HG03354 (cell line): ENCODE measurements at regions not wholly inside any gene's neighbourhood (a gene's known extent, or its start where the extent isn't known, plus 50 kb on each side); places are given as distances from the start of the nearest gene placed in this dataset.
"Not testable (repeated sequence)": the region's sequence is repeated elsewhere in the genome, so short reads cannot be mapped to it uniquely, and the experiment has no call there.

ENCODE experiments used
- ATAC-seq: cut with Tn5 transposase; IDR thresholded peaks from one replicate; pipeline ENCODE4 v1.9.1; 2021; ENCODE audit warnings: mild to moderate bottlenecking; ENCODE audit not compliant: unreplicated experiment, poor library complexity, severe bottlenecking

DNA sequence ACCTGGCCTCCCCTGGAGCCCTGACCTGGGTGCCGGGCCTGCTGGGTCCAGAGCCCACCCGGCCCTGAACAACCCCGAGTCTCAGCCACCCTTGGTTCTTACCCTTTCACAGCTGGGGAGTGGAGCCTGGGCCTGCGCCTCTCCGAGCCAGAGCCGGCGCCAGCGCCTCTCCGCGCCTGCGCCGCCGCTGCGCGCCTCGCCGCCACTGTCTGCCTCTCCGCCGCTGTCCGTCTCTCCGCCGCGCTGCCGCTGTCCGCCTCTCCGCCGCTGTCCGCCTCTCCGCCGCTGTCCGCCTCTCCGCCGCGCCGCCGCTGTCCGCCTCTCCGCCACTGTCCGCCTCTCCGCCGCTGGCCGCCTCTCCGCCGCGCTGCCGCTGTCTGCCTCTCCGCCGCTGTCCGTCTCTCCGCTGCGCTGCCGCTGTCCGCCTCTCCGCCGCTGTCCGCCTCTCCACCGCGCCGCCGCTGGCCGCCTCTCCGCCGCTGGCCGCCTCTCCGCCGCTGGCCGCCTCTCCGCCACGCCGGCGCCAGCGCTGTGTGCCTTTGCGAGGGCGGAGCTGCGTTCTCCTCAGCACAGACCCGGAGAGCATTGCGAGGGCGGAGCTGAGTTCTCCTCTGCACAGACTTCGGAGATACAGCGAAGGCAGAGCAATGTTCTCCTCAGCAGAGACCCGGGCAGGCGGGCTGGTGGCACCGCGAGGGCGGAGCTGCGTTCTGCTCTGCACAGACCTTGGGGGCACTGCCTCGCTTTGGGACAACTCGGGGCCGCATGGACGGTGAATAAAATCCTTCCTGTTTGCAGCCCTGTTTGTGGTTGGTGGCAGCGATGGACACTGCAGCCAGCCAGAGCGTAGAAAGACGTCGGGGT, 1553.7 kb downstream of the RPIA start:
- ATAC-seq = not testable (repeated sequence)

DNA sequence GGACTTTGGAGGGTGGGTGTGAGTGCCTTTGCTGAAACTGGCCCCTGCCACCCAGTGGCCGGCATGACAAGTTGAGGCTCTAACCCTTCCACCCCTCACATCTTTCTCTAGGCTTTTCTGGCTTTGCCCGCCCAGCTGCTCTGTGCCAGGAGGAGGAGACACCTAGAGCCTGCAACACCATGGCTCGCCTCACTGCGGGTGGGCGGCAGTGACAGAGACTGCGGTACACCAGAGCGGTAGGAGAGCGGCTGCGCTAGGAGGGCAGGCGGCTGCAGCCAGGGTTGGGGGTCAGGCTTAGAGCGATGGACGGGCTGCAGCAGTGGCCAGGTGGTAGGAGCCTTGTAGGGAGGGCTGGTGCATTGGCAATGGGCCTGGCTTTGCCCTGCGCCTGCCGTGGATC, 1556.9 kb downstream of the RPIA start:
- ATAC-seq = not testable (repeated sequence)

DNA sequence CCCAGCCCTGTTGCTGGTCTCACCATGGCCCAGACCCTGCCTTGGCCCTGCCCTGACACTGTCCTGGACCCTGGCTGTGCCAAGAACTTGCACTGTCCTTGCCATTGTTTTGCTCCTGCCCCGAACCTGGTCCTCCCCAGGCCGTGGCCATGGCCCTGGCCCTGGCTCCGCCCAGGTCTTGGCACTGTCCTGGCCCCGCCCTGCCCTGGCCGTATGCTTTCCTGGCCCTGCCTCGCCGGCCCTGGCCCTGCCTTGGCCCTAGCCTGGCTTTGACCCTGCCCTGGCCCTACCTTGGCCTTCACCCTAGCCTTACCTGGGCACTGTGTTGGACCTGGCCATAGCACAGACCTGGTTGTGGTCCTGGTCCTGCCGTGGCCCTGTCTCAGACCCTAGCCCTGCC, 1558.9 kb downstream of the RPIA start:
- ATAC-seq = not testable (repeated sequence)

DNA sequence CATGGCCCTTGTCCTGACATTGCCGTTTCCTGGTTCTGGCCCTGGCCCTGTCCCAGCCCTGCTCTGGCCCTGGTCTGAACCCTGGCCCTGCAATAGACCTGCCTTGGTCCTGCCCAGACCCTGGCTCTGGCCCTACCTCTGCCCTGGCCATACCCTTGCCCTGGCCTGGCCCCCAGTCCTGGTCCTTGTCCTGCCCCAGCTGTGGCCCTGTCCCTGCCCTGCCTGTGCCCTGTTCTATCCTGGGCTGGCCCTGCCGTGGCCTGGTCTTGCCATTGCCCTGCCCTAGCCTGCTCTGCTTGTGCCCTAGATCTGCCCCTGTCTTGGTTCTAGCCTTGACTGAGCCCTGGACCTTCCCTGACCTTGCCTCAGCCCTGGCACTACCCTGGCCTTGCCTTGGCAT, 1560.1 kb downstream of the RPIA start:
- ATAC-seq = not testable (repeated sequence)

DNA sequence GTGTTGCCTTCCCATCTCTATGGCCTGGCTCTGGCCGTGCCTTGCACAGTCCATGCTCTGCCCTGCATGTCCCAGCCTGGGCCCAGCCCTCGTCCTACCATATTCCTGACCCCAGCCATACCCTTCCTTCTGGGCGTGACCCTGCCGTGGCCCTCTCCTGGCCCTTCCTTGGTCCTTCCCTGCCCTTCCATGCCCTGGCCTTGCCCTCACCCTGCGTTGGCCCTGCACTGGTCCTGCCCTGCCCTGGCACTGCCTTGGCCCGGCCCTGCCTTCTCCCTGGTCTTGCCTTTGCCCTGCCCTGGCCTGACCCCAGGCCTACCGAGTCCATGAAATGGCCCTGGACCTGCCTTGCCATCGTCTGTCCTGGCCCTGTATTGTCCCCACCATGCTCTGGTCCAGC, 1561.8 kb downstream of the RPIA start:
- not testable (repeated sequence) for ATAC-seq

DNA sequence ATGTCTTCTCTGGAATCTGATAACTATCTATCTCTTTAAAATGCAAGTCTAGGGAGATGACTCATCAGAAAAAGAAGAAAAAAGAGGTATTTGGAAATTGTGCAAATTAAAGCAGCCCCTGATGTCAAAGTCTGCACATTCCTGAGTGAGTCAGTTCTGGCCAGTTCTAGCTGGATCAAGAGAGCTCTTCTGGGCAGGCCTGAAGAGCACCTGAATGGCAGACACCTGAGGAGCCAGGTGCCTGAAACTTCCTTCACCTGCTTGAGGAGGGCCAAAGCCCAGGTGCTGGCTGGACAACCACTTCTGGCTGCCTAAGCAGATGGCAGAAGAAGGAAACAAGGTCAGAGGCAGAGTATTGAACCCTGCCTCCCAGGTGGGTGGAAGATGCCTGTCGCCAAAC, 1575.4 kb downstream of the RPIA start:
- not testable (repeated sequence) for ATAC-seq

DNA sequence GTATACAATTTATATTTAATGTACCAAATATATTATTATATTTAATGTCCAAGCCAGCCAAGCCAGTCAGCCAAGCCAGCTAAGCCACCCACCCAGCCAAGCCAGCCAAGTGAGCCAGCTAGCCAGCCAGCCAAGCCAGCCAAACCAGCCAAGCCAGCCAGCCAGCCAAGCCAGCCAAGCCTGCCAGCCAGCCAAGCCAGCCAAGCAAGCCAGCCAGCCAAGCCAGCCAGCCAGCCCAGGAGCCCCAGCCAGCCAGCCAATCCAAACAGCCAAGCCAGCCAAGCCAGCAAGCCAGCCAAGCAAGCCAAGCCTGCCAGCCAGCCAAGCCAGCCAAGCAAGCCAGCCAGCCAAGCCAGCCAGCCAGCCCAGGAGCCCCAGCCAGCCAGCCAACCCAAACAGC, 1596.3 kb downstream of the RPIA start:
- ATAC-seq = not testable (repeated sequence)

DNA sequence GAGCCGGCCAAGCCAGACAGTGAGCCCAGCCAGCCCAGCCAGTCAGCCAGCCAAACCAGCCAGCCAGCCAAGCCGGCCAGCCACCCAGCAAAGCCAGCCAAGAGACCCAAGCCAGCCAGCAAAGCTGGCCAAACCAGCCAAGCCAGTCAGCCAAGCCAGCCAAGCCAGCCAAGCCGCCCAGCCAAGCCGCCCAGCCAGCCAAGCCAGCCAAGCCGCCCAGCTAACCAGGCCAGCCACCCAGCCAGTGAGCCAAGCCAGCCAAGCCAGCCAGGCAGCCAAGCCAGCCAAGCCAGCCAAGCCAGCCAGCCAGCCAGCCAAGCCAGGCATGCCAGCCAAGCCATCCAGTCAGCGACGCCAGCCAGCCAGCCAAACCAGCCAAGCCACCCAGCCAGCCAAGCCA, 1596.9 kb downstream of the RPIA start:
- not testable (repeated sequence) for ATAC-seq

DNA sequence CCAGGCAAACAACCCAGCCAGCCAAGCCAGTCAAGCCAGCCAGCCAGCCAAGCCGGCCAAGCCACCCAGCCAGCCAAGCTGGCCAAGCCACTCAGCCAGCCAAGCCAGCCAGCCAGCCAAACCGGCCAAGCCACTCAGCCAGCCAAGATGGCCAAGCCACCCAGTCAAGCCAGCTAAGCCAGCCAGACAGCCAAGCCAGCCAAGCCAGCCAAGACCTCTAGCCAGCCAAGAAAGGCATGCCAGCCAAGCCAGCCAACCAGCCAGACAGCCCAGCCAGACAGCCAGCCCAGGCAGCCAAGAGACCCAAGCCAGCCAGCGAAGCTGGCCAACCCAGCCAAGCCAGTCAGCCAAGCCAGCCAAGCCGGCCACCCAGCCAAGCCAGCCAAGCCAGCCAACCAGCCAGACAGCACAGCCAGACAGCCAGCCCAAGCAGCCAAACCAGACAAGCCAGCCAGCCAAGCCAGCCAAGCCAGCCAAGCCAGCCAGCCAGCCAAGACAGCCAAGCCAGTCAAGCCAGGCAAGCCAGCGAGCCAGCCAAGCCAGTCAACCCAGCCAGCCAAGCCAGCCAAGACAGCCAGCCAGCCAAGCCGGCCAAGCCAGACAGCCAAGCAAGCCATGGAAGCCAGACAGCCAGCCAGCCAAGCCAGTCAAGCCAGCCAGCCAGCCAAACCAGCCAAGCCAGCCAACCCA, 1598.0 kb downstream of the RPIA start:
- ATAC-seq = not testable (repeated sequence)

DNA sequence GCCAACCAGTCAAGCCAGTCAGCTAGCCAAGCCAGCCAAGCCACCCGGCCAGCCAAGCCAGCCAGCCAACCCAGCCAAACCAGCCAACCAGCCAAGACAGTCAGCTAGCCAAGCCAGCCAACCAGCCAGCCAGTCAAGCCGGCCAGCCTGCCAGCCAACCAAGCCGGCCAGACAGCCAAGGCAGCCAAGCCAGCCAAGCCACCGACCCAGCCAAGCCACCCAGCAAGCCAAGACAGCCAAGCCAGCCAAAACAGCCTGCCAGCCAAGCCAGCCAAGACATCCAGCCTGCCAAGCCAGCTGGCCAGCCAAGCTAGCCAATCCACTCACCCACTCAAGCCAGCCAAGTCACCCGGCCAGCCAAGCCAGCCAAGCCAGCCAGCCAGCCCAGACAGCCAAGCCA, 1599.2 kb downstream of the RPIA start:
- ATAC-seq = not testable (repeated sequence)

DNA sequence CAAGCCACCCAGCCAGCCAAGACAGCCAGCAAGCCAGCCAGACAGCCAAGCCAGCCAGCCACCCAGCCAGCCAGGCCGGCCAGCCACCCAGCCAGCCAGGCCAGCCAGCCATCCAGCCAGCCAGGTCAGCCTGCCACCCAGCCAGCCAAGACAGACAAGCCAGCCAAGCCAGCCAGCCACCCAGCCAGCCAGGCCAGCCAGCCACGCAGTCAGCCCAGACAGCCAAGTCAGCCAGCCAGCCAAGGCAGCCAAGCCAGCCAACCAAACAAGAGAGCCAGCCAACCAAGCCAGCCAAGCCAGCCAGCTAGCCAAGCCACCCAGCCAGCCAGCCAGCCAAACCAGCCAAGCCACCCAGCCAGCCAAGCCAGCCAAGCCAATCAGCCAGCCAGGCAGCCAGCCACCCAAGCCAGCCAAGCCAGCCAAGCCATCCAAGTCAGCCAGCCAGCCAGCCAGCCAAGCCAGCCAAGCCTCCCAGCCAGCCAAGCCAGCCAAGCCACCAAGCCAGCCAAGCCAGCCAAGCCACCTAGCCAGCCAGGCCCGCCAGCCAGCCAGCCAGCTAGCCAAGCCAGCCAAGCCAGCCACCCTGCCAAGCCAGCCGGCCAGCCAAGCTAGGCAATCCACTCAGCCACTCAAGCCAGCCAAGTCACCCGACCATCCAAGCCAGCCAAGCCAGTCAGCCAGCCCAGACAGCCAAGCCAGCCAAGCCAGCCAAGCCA, 1599.9 kb downstream of the RPIA start:
- not testable (repeated sequence) for ATAC-seq

DNA sequence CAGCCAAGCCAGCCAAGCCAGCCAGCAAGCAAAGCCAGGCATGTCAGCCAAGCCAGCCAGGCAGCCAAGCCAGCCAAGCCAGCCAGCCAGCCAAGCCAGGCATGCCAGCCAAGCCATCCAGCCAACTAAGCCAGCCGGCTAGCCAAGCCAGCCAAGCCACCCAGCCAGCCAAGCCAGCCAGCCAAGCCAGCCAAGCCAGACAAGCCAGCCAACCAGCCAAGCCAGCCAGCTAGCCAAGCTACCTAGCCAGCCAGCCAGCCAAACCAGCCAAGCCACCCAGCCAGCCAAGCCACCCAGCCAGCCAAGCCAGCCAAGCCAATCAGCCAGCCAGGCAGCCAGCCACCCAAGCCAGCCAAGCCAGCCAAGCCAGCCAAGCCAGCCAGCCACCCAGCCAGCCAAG, 1600.5 kb downstream of the RPIA start:
- not testable (repeated sequence) for ATAC-seq

DNA sequence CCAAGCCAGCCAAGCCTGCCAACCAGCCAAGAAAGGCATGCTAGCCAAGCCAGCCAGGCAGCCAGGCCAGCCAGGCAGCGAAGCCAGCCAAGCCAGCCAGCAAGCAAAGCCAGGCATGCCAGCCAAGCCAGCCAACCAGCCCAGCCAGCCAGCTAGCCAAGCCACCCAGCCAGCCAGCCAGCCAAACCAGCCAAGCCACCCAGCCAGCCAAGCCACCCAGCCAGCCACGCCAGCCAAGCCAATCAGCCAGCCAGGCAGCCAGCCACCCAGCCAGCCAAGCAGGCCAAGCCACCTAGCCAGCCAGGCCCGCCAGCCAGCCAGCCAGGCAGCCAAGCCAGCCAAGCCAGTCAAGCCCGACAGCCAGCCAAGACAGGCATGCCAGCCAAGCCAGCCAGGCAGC, 1601.0 kb downstream of the RPIA start:
- not testable (repeated sequence) for ATAC-seq

DNA sequence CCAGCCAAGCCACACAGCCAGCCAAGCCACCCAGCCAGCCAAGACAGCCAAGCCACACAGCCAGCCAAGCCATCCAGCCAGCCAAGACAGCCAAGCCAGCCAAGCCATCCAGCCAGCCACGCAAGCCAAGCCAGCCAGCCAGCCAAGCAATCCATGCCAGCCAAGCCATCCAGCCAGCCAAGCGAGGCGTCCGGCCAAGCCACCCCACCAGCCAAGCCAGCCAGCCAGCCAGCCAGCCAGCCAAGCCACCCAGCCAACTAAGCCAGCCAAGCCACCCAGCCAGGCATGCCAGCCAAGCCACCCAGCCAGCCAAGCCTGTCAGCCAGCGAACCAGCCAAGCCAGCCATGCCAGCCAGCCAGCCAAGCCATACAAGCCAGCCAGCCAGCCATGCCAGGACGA, 1601.8 kb downstream of the RPIA start:
- not testable (repeated sequence) for ATAC-seq

DNA sequence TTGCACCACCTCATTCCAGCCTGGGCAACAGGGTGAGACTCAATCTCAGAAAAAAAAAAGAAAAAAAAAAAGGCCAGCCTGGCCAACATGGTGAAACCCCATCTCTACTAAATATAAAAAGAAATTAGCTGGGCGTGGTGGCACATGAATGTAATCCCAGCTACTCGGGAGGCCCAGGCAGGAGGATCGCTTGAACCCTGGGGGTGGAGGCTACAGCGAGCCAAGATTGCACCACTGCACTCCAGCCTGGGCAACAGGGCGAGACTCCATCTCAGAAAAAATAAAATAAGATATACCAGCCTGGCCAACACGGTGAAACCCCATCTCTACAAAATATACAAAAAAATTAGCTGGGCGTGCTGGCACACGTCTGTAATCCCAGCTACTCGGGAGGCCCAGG, 1602.3 kb downstream of the RPIA start:
- ATAC-seq = not testable (repeated sequence)

DNA sequence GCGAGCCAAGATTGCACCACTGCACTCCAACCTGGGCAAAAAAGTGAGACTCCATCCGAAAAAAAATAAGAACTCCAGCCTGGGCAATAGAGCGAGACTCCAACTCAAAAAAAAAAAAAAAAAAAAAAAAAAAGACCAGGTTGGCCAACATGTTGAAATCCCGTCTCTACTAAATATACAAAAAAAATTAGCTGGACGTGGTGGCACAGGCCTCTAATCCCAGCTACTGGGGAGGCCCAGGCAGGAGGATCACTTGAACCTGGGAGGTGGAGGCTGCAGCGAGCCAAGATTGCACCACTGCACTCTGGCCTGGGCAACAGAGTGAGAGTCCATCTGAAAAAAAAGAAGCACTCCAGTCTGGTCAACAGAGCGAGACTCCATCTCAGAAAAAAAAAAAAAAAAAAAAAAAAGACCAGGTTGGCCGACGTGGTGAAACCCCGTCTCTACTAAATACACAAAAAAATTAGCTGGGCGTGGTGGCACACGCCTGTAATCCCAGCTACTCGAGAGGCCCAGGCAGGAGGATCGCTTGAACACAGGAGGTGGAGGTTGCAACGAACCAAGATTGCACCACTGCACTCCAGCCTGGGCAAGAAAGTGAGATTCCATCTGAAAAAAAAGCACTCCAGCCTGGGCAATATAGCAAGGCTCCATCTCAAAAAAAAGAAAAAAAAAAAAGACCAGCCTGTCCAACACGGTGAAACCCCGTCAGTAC, 1603.7 kb downstream of the RPIA start:
- ATAC-seq = not testable (repeated sequence)

DNA sequence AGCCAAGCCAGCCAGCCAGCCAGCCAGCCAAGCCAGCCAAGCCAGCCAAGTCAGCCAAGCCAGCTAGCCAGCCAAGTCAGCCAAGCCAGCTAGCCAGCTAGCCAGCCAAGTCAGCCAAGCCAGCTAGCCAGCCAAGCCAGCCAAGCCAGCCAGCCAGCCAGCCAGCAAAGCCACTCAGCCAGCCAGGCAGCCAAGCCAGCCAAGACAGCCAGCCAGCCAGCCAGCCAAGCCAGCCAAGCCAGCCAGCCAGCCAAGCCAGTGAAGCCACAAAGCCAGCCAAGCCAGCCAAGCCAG, 1605.0 kb downstream of the RPIA start:
- not testable (repeated sequence) for ATAC-seq

DNA sequence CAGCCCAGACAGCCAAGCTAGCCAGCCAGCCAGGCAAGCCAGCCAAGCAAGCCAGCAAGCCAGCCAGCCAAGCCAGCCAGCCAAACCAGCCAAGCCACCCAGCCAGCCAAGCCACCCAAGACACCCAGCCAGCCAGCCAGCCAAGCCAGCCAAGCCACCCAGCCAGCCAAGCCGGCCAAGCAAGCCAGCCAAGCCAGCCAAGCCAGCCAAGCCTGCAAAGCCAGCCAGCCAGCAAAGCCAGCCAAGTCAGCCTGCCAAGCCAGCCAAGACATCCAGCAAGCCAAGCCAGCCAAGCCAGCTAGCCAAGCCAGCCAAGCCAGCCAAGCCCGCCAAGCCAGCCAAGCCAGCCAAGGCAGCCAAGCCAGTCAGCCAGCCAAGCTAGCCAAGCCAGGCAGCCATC, 1606.2 kb downstream of the RPIA start:
- ATAC-seq = not testable (repeated sequence)

DNA sequence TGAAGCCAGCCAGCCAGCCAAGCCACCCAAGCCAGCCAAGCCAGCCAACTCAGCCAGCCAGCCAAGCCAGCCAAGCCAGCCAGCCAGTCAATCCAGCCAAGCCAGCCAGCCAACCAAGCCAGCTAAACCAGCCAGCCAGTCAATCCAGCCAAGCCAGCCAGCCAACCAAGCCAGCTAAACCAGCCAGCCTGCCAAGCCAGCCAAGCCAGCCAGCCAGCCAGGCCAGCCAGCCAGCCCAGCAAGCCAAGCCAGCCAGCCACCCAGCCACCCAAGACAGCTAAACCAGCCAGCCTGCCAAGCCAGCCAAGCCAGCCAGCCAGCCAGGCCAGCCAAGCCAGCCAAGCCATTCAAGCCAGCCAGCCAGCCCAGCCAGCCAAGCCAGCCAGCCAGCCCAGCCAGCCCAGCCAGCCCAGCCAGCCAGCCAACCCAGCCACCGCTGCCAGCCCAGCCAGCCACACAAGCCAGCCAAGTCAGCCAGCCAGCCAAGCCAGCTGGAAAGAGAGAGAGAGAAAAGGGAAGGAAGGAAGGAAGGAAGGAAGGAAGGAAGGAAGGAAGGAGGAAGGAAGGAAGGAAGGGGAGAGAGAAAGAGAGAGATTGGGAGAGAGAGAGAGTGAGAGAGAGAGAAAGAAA, 1606.8 kb downstream of the RPIA start:
- ATAC-seq = not testable (repeated sequence)
